GM21526 (cell line): ENCODE measurements at regions not wholly inside any gene's neighbourhood (a gene's known extent, or its start where the extent isn't known, plus 50 kb on each side); places are given as distances from the start of the nearest gene placed in this dataset.

Experiments
- ATAC-seq: cut with Tn5 transposase; IDR thresholded peaks from one replicate; pipeline ENCODE4 v1.9.1; 2021; ENCODE audit warnings: moderate library complexity; ENCODE audit not compliant: unreplicated experiment, low FRiP score

DNA sequence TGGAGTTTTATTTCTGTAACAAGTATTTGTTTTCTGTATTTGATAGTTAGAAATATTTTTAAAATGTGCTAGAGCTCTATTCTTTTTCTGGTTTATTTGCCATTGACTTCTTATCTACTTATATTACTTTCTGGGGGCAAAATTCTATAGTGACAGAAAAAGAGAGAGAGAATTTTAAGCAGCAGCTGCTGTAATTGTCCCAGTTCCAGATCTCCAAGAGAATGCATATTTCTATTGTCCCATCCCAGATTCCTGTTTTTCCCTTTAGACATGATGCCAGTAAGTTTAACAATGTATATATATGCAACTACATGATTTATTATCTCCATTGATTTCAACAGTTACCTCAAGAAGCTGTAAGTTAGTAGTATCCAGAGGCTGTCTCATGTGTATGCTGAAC lies 541.7 kb upstream of the ZNF385D start:
- no peak for ATAC-seq

DNA sequence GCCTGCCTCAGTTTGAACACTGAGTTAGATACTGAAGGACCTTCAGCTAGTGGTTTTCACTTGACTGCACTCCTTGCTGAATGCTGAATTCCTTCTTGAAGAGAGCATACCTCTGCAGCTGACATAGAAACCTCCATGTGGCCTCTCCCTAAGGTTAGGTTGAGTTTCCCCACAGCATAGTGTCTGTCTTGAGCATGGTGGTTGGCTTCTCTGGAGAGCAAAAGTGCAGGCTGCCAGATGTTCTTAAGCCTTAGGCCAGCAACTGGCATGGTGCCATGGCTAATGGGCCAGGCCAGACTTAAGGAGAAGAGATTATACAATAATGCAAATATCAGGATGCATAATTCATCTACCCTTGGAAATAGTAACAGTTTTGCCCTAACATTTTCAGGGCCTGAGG lies 545.6 kb upstream of the ZNF385D start:
- ATAC-seq: no peak

DNA sequence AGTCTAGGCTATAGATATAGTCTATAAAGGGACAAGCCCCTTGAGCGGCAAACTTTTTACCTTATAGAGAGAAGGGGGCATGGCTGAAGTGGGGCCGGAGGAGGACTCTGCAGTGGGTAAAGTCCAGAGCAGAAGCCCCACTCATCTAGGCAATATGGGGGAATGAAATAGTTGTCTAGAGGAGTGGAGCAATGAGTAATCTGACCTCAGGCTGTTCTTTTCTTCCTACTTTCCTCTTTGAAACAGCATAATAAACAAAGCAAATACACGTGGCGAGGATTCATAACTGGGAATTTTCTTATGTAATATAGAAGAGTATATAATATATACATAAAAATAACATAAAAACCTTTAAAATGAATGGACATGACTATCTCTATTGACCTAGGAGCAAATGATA lies 546.4 kb upstream of the ZNF385D start:
- ATAC-seq: no peak

DNA sequence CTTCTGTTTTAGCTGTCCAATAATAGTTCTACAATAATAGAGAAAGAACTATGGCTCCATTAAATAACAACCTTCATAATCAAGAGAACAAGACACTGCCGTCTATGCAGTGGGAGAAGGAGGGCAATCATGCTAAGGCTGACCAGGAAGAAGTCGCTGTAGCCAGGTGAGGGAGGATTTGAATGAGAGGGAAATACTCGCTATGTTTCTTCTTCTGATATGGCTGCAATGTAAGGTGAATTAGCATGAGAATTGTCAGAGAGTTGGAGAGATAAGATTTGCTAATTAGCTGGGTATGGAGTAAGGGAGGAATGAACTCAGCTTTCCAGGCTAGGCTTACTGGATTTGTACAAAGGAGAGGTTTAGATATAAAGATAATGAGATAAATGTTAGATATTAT lies 555.4 kb upstream of the ZNF385D start:
- no peak for ATAC-seq

DNA sequence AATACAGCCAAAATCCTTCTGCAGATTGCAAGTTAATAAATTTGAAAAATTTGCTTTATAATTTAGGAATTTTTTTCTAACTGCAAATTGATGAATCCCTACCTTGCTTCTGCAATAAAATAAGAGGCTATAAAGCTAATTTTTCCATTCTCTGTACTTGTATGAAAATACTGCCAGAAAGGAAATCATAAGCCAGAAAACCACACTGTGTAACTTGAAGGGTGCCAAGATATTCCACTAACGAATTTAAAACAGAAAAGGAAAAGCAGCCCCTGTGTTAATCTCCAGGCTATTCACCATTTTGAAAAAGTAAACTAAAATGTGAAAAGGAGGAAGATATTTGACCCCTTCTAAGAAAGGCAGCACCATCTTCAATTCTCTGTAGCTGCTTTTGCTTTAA lies 557.9 kb upstream of the ZNF385D start:
- ATAC-seq: no peak

DNA sequence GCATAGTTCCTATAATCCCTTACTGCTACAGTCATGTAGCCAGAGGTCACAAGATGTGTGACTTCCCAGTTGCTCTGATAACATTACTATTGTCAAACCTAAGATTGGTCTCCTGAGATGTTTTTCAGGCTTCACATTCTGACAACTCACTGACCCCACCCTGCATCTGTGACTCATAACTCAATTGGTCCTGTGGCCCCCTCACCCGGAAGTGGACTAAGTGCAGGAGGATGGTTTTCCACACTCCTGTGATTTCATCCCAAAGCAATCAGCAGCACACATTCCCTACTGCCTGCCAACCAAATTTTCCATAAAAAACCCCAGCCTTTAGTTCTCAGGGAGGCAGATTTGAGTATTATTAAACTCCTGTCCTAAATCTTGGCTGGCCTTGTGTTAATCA lies 564.9 kb upstream of the ZNF385D start:
- no peak for ATAC-seq

DNA sequence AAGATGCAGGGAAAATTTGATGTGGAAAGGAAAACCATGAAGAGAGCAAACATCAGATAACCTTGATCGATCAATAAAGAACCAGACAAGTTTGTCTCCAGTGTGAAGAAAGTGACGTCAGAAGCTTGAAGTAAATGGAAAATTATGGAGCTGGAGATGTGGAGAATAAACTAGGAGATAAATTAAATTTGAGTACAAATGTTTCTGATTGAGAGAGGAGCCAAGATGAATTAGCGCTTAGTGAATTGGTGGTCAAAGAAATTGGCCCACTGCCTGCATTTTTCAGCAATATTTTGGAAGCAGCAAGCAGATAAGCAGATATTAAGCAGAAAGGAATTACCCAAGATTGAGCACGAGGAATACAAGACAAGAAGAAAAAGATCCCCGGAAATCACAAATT lies 567.3 kb upstream of the ZNF385D start:
- no peak for ATAC-seq

- no peak for ATAC-seq
These were observed 568.4 kb upstream of the ZNF385D start for GRCh38 chr3:22319446-22319845.

- no peak for ATAC-seq
These were observed 571.9 kb upstream of the ZNF385D start for GRCh38 chr3:22322861-22323260.

- no peak for ATAC-seq
These were observed 575.3 kb upstream of the ZNF385D start for GRCh38 chr3:22326305-22326704.

DNA sequence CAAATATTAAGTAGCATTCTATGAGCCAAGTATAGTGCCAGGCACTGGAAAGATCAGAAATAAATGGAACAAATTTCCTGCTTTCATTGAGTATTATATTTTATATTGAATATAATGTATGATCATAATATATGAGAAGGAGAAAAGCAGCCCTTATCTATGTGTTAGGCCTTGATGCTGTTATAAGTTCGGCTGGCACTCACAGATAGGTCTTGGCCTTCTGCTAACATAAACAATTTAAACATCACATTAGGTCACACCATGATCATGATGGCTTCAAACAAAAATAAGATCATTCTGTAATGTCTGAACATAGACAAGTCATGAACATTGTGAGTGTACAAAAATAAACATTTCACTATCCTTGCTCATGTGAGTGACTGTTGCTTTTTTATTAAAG lies 584.0 kb upstream of the ZNF385D start:
- no peak for ATAC-seq

DNA sequence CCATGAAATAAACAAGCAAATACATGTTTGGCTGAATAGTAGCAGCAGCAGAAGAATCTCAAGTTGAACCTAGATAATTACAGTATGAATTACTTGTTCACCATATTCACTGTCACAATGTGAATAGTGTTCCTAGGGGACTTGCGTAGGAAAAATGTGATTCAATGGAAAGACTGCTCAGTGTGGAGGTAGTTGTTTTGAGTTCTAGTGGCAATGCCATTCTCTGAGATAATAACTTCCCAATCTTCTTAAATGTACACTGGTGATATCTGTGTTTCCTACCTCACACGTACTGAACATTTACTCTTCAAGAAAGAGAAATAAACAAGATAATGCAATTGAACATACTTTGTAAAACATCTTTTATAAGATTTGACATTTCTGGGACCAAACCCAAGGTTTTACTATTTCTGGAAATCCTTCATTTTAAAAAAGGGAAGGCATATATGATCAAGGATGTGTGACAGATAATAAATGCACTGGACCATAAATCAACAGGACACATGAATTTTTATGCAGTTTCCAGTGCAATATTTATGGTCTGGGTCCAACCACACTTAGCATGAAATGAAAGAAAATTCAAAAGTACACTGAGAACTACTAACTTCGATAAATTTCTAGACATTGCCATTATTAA lies 598.3 kb upstream of the ZNF385D start:
- ATAC-seq: no peak

- no peak for ATAC-seq
These were observed 600.8 kb upstream of the ZNF385D start for GRCh38 chr3:22351806-22352205.

GRCh38 chr3:22353126-22353525 lies 602.1 kb upstream of the ZNF385D start:
- ATAC-seq: no peak

DNA sequence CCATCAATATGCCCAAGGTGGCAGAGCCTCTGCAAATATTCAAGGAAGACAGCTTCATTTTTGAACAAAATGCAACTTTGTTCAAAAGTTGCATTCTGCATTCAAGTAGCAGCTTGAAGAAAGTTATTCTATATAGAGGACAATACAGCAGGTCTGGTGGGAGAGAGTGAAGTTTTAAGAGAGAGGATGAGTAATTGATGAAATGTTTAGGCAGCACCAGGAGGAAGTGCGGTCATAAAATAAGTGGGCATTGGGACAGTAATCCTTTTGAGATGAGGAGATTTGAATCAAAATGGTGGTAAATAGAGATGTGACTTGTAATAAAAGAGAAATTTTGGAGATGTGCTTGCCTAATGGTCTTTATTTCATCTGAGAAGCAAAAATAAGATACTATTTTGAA lies 607.3 kb upstream of the ZNF385D start:
- ATAC-seq: no peak

- ATAC-seq: no peak
These were observed 609.2 kb upstream of the ZNF385D start for GRCh38 chr3:22360164-22360563.

GRCh38 chr3:22360970-22361369 lies 610.0 kb upstream of the ZNF385D start:
- ATAC-seq: no peak

DNA sequence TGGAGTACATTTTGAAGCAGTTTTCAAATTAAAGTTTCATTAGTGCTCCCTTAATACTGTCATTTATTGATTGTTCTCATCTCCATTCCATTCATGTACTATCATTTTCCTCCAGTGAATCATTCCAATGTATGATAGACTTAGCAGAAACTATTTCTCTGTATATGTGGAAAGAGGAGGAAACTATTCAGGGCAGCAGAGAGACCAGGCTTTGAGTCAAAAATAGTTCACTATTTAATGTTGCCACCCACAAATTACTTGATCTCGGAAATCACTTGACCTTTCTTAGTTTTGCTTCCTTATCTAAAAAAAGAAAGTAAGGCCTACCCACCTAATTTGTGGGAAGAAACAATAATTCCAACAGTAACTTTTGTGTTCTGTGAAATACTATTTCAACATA lies 610.5 kb upstream of the ZNF385D start:
- no peak for ATAC-seq

- no peak for ATAC-seq
These were observed 613.8 kb upstream of the ZNF385D start for GRCh38 chr3:22364851-22365250.

DNA sequence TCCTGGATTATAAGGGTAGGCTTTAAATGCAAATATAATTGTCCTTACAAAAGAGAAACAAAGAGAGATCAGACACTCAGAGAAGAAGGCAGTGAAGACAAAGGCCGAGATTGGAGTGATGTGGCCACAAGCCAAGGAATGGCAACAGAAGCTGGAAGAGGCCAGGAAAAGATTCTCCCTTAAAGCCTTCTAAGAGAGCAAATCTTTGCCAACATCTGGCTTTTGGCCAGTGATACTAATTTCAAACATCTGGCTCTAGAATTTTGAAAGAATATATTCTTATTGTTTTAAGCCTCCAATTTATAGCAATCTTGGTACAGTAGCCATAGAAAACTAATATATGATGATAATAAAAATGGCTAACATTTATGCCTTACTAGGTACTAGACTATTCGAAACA lies 615.8 kb upstream of the ZNF385D start:
- ATAC-seq: no peak

GRCh38 chr3:22371036-22371435 lies 620.0 kb upstream of the ZNF385D start:
- no peak for ATAC-seq

GRCh38 chr3:22371607-22372291 lies 620.7 kb upstream of the ZNF385D start:
- no peak for ATAC-seq
